GM12878 (cell line): ENCODE measurements at regions not wholly inside any gene's neighbourhood (a gene's known extent, or its start where the extent isn't known, plus 50 kb on each side); places are given as distances from the start of the nearest gene placed in this dataset.

ENCODE experiments used
- ATAC-seq: fragments of 200-7000 bp; cut with Tn5 transposase; 3 replicates; pipeline ENCODE4 v1.9.1; 2020; ENCODE audit warnings: mild to moderate bottlenecking, moderate library complexity
- BruUV-seq: library from RNA; stranded (reverse); fragments of 400-500 nt; replicated peaks from 2 replicates; lab custom pipeline; 2021; lab: Mats Ljungman, UMichigan
- CTCF ChIA-PET: fragments of 300-600 bp; sonication (Branson Sonifier 250); formaldehyde crosslinking; extraction: SDS; loops from one replicate; lab custom pipeline; 2021; ENCODE audit warnings: inconsistent platforms; lab: Yijun Ruan, JAX
- POLR2A ChIA-PET: fragments of 350-600 bp; formaldehyde crosslinking; extraction: SDS; loops from one replicate; lab custom pipeline; 2021; ENCODE audit warnings: inconsistent platforms; lab: Charles Lee
- RAD21 ChIA-PET: fragments of 300-600 bp; sonication (Branson Sonifier 250); formaldehyde crosslinking; loops from one replicate; lab custom pipeline; 2023; ENCODE audit warnings: antibody characterized with exemption; ENCODE audit not compliant: unreplicated experiment; lab: Charles Lee
- SMC1A ChIA-PET: fragments of 300-600 bp; sonication (Branson Sonifier 250); formaldehyde crosslinking; loops from one replicate; lab custom pipeline; 2023; ENCODE audit not compliant: unreplicated experiment, uncharacterized antibody; lab: Charles Lee
- DNase-seq: peaks from one replicate; pipeline ENCODE4 v3.0.0-alpha.2; 2011; ENCODE audit warnings: low read depth, low spot score
- FAIRE-seq: peaks from 3 replicates; lab custom pipeline; 2011; peaks lifted over from hg19 to GRCh38; lab: Jason Lieb, UNC
- H2AFZ ChIP-seq: 2 replicates; pipeline ENCODE4 v1.6.0; 2011; ENCODE audit warnings: low read depth, low read length, control low read depth; ENCODE audit not compliant: control insufficient read depth
- H3K27ac ChIP-seq: 2 replicates; pipeline ENCODE4 v1.5.1; 2011; ENCODE audit warnings: control low read depth; ENCODE audit not compliant: control insufficient read depth, insufficient read depth
- H3K27me3 ChIP-seq, 2 experiments: replicated peaks in 1 of 2; 2 replicates each; pipeline versions ENCODE4 v1.6.0 to v1.6.1; 2011; ENCODE audit warnings: low read length in 1 of 2; ENCODE audit not compliant: control insufficient read depth in 2 of 2, insufficient read depth in 2 of 2
- H3K36me3 ChIP-seq, 2 experiments: 2 replicates each; pipeline ENCODE4 v1.5.1; 2011; ENCODE audit warnings: low read length in 1 of 2; ENCODE audit not compliant: control insufficient read depth in 2 of 2, insufficient read depth in 2 of 2
- H3K4me1 ChIP-seq: 2 replicates; pipeline ENCODE4 v1.6.1; 2011; ENCODE audit warnings: mild to moderate bottlenecking, low read length, moderate library complexity, mixed read lengths; ENCODE audit not compliant: control insufficient read depth, insufficient read depth
- H3K4me2 ChIP-seq: 2 replicates; pipeline ENCODE4 v1.6.0; 2011; ENCODE audit warnings: control low read depth; ENCODE audit not compliant: control insufficient read depth, insufficient read depth
- H3K4me3 ChIP-seq: fragments of 200-600 bp; sonication (generic); 2 replicates; pipeline ENCODE4 v1.5.1; 2016
- H3K79me2 ChIP-seq: 2 replicates; pipeline ENCODE4 v1.6.0; 2011; ENCODE audit warnings: low read length; ENCODE audit not compliant: control insufficient read depth, insufficient read depth
- H3K9ac ChIP-seq: 2 replicates; pipeline ENCODE4 v1.8.0; 2011; ENCODE audit warnings: low read length, control low read depth, mixed read lengths; ENCODE audit not compliant: control insufficient read depth, insufficient read depth
- H3K9me3 ChIP-seq: replicated peaks from 3 replicates; pipeline ENCODE4 v1.5.1; 2011; ENCODE audit warnings: mild to moderate bottlenecking, low read length; ENCODE audit not compliant: control insufficient read depth, insufficient read depth
- H4K20me1 ChIP-seq: 2 replicates; pipeline ENCODE4 v1.6.0; 2011; ENCODE audit not compliant: control insufficient read depth, insufficient read depth
- CHD2 ChIP-seq: IDR thresholded peaks from 2 replicates; pipeline ENCODE4 v1.6.1; 2011; ENCODE audit warnings: low read depth, low read length, improper control_type of control experiment, borderline replicate concordance
- CREM ChIP-seq: IDR thresholded peaks from 2 replicates; pipeline ENCODE4 v1.6.1; 2014; ENCODE audit warnings: antibody characterized with exemption, low read depth
- NBN ChIP-seq: fragments of 450-650 bp; IDR thresholded peaks from 2 replicates; pipeline ENCODE4 v1.6.1; 2016
- SIX5 ChIP-seq: IDR thresholded peaks from 2 replicates; pipeline ENCODE4 v1.6.1; 2011; ENCODE audit warnings: mild to moderate bottlenecking, low read depth, low read length, moderate library complexity; ENCODE audit not compliant: severe bottlenecking
- WGBS: methylation state at CpG from one replicate; pipeline ENCODE4 v1.1.6; 2016; ENCODE audit warnings: low lambda C conversion rate; ENCODE audit not compliant: insufficient replicate concordance, insufficient coverage; ENCODE audit errors: missing lambda C conversion rate; 5-methylcytosine and 5-hydroxymethylcytosine counted together
- in situ Hi-C: fragments of 300-500 bp; cut with MboI; formaldehyde crosslinking; loops from 9 replicates; pipeline ENCODE4 v1.14.3; 2018; ENCODE audit warnings: mixed read lengths
- intact Hi-C: fragments of 100-400 bp; cut with micrococcal nuclease; formaldehyde crosslinking; loops from one replicate; pipeline ENCODE4 v1.14.2; 2022; ENCODE audit not compliant: unreplicated experiment
- TF ChIP-seq, protein P1 (sequence below): fragments of 450-650 bp; IDR thresholded peaks from 2 replicates; pipeline ENCODE4 v1.6.1; 2017; ENCODE audit warnings: low read depth, mild to moderate bottlenecking, moderate library complexity
- TF ChIP-seq, protein P2 (sequence below): fragments of 450-650 bp; IDR thresholded peaks from 2 replicates; pipeline ENCODE4 v1.6.1; 2014; ENCODE audit warnings: mild to moderate bottlenecking

DNA sequence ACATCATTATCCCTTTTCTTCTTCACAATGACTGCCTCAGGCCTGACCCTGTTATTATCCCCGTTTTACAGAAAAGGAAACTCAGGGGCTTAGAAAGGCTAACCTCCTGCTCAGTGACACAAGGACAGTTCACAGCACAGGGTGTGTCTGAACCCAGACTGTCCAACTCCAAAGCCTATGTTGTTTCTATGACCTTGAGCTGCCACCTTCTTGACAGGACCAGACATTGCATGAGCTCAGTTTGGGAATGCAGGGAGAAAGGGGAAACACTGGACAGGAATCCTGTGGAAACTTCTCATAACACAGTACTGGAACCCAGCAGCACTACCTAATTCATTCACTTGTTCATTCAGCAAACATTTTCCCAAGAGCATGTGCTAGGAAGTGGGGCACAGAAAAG, 472.8 kb downstream of the CDK5RAP2 start:
- BruUV-seq = no TSS peak
- ChIA-PET CTCF (no interaction called here), SMC1A (no interaction called here)

DNA sequence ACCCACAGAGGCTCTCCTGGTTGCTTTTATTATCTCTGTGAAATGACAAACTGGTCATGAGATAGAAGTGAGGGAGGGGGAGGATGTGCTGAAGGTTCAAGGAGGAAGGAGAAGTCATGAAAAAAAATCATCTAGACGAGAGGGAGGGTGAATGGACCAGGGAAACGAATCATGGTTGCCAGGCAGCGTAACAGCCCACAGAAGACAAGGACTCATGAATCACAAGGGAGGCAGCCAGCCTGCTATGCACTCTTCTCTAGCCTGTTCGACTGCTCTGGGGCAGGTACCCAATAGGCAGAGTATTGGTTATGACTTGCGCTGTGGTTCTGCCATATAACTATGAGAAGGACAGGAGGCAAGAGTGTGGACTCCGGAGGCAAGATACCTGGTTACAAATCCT, 475.2 kb downstream of the CDK5RAP2 start:
- ChIA-PET POLR2A (no interaction called here), SMC1A (interaction anchor here (1.1 kb wide), 1 partner anchor 27 kb away, joined by 5 read pairs; no protein-coding TSS in a partner anchor), CTCF (no interaction called here), RAD21 (no interaction called here)
- Histone ChIP-seq H3K27me3 (no peaks in the 10 kb centered on the region), H2AFZ (no peak overlapping the region), H4K20me1 (no peaks in the 10 kb centered on the region), H3K9ac (no peak overlapping the region), H3K4me3 (no peak overlapping the region), H3K27ac (no peak overlapping the region), H3K79me2 (no peaks in the 10 kb centered on the region), H3K9me3 (no peaks in the 10 kb centered on the region), H3K4me1 (no peaks in the 10 kb centered on the region), H3K4me2 (no peak overlapping the region), H3K36me3 (no peaks in the 10 kb centered on the region)
- no peak for FAIRE-seq
- no peak for DNase-seq
- in situ Hi-C loops (no loop called here), intact Hi-C loops (no loop called here)
- BruUV-seq = no TSS peak
- ATAC-seq = no peak
- TF ChIP-seq, protein P1, sequence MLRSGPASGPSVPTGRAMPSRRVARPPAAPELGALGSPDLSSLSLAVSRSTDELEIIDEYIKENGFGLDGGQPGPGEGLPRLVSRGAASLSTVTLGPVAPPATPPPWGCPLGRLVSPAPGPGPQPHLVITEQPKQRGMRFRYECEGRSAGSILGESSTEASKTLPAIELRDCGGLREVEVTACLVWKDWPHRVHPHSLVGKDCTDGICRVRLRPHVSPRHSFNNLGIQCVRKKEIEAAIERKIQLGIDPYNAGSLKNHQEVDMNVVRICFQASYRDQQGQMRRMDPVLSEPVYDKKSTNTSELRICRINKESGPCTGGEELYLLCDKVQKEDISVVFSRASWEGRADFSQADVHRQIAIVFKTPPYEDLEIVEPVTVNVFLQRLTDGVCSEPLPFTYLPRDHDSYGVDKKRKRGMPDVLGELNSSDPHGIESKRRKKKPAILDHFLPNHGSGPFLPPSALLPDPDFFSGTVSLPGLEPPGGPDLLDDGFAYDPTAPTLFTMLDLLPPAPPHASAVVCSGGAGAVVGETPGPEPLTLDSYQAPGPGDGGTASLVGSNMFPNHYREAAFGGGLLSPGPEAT = no peak
- no peak for TF ChIP-seq SIX5
- no peak for TF ChIP-seq CREM
- TF ChIP-seq, protein P2, sequence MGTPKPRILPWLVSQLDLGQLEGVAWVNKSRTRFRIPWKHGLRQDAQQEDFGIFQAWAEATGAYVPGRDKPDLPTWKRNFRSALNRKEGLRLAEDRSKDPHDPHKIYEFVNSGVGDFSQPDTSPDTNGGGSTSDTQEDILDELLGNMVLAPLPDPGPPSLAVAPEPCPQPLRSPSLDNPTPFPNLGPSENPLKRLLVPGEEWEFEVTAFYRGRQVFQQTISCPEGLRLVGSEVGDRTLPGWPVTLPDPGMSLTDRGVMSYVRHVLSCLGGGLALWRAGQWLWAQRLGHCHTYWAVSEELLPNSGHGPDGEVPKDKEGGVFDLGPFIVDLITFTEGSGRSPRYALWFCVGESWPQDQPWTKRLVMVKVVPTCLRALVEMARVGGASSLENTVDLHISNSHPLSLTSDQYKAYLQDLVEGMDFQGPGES = no peak
- TF ChIP-seq NBN = no peak
- WGBS = 15% methylated on average over 6 of the region's 6 CpGs

More for the DNA sequence above, 472.8 kb downstream of the CDK5RAP2 start:
- Histone ChIP-seq H3K9ac (no peak overlapping the region), H3K79me2 (no peaks in the 10 kb centered on the region), H2AFZ (no peak overlapping the region), H3K9me3 (no peaks in the 10 kb centered on the region), H3K4me3 (no peak overlapping the region), H3K4me2 (no peak overlapping the region), H3K4me1 (no peaks in the 10 kb centered on the region), H3K27me3 (no peaks in the 10 kb centered on the region), H3K27ac (no peak overlapping the region), H3K36me3 (no peaks in the 10 kb centered on the region), H4K20me1 (no peaks in the 10 kb centered on the region)
- TF ChIP-seq CHD2 = no peak
- intact Hi-C loops (no loop called here), in situ Hi-C loops (no loop called here)
- ATAC-seq = no peak
- no peak for FAIRE-seq
- ChIA-PET RAD21 (no interaction called here), POLR2A (no interaction called here)
- 13% methylated on average over 1 of the region's 1 CpG for WGBS
- no peak for DNase-seq
